EH (cell line): ENCODE measurements at regions not wholly inside any gene's neighbourhood (a gene's known extent, or its start where the extent isn't known, plus 50 kb on each side); places are given as distances from the start of the nearest gene placed in this dataset.

Experiments
- DNase-seq: peaks from one replicate; pipeline ENCODE4 v3.0.0-alpha.2; 2015; ENCODE audit warnings: low read depth

GRCh38 chr4:38563707-38564495 lies 100.1 kb upstream of the KLF3 start:
- DNase-seq, result peak; percentile 34

GRCh38 chr4:38565271-38566199 lies 98.5 kb upstream of the KLF3 start:
- DNase-seq, result peak; percentile 79

DNA sequence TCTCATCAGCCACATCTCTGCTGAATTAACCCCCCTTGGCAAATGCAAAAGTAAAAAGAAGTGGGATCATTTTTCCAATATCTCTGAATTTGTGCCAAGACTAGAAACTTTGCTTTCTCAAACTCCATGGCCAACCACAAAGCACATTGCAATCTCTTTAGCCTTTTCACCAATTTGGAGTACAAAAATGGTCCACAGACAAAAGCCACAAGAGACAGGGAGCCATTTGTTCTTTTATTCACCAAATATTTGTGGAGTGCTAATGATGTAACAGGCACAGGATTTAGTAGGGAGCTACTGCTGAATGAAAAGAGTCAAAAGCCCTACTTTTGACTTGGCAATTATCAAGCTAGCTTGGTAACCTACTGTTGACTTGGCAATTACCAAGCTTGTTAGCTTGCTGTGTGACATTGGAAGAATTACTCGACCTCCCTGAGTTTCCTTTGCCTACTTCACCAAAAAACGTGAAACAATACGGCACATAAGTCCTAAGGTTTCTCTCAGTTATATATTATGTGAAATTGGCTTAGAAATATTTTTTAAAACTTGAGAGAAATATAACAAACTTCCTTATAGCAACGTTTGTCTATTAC lies 97.1 kb upstream of the KLF3 start:
- peak; percentile 10 for DNase-seq

DNA sequence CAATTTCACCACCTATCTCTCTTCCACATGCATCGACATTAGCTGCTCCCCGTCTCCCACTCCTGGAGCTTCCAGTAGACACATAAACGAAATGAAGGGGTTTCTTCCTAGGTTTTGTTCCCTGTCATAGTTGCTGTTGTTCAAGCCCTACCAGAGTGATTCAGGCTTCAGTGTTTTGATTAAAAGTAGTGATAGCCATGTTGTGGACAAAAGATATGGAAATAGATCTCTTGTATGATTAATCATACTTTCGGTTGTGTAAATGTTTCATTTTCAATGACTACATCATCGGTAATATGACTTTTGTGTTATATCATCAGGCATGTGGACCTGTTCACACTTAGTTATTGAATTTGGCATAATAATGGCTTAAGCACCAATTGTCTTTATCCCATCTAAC lies 96.5 kb upstream of the KLF3 start:
- DNase-seq, result peak; percentile 7

GRCh38 chr4:38568768-38569167 lies 95.2 kb upstream of the KLF3 start:
- no peak for DNase-seq

DNA sequence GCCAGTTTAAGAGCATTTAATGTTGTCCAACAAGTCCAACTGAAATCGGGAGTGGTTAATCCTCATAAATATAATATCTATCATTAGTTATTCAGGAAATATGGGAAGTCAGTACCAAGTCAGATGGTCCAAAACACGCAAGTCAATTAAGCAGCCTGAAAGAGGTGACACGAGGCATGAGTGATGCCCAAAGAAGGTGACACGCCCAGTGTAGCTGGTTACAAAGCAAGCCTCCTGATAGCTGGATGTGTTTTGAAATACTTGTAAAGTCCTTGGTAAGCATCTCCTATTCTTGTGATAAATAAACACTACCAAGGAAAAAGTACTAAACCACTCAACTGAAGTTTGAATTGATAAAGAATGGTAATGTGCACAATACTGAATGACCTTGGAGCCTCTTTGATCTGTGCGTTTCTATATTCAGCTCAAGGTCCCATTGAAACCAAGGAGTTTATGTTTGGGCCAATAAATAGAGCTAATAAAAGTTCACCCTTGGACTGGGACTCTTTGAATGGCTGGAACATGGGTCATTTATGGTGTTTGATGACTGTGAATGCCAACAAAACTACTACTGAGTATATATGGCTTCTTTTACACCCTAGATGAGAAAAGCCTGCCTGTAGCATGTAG lies 93.2 kb upstream of the KLF3 start:
- no peak for DNase-seq

- DNase-seq, result no peak
Observed at GRCh38 chr4:38572793-38573192, 91.2 kb upstream of the KLF3 start.

- DNase-seq, result no peak
Observed at GRCh38 chr4:38574559-38575333, 89.3 kb upstream of the KLF3 start.

- no peak for DNase-seq
Observed at GRCh38 chr4:38576767-38577166, 87.2 kb upstream of the KLF3 start.

DNA sequence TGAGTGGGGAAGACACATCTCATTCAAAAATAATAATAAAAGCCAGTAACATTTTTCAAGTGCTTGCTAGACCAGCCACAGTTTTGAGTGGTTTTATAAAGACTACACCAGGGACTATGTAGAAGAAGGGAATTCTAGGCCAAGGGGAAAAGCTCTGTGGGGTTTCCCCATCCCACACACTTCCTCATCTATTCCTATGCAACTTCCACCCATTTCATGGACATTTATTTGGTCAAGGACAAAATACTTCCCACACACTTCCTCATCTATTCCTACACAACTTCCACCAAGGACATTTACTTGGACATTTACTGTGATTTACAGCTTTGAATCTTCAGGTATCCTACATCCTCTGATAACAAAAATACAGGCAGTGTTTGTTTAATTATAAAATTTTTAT lies 86.5 kb upstream of the KLF3 start:
- DNase-seq, result no peak

- DNase-seq, result no peak
Observed at GRCh38 chr4:38581426-38582106, 82.4 kb upstream of the KLF3 start.

GRCh38 chr4:38582445-38582844 lies 81.6 kb upstream of the KLF3 start:
- no peak for DNase-seq

DNA sequence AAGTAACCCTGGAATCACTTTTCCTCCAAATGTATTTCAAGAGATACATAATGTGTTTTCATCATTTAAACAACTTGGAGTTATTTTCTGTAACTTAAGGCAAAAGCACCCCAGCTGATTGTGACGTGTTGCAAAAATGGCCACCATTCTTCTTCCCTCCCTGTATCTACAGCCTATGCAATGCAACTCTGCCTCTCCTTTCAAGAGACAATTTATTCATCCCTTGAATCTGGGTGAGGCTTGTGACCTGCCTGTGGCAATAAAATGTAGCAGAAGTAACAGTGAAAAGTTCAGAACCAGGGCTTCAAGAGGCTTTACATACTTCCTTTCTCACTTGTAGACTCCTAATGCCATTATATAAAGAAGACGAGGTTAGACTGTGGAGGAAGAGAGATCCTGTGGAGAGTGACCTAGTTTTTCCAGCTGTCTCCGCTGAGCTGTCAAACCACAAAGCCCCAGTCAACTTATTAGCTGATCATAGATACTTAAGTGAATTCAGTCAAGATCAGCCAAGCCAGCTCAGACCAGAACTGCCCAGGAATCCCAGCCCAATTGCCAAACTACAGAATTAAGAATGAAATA lies 81.0 kb upstream of the KLF3 start:
- DNase-seq, result no peak

GRCh38 chr4:38585871-38586270 lies 78.1 kb upstream of the KLF3 start:
- DNase-seq, result no peak

DNA sequence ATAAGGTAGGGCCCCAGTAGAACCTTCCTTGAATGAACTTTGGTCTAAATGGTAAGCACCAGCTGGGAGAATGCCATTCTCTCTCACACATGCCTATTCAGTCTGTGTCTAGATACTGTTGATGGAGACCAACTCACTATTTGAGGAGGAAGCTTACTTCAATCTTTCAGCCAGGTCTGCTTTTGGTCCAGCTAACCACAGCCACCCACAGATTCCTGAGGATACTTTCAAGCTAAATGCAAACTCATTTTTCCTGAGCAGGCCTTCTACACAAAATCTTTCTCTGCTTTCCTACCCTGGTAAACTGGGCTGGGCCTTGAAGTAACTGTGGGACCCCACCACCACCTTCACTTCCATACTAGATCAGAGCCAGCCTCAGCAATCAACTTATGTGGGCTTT lies 76.9 kb upstream of the KLF3 start:
- DNase-seq, result no peak

DNA sequence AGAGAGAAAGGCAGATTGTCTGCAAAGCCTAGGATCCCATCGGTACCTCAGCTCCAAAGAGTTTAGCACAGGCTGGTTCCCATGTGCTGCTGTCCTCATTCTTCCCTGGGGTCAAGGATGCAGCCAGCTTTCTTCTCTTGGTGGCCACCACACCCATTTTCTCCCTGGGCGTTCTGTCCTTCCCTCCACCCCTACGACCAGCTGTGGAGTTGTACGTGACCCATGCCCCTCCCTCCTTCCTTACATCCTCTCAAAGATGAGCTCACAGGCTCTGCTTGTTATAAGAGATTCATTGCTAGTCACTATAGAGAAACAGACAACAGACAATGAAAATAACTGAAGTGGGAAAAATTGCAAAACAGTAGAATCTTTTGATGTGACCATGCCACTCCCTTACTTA lies 74.0 kb upstream of the KLF3 start:
- DNase-seq, result peak; percentile 6

- no peak for DNase-seq
Observed at GRCh38 chr4:38591617-38592337, 72.2 kb upstream of the KLF3 start.

- no peak for DNase-seq
Observed at GRCh38 chr4:38598489-38598888, 65.5 kb upstream of the KLF3 start.

DNA sequence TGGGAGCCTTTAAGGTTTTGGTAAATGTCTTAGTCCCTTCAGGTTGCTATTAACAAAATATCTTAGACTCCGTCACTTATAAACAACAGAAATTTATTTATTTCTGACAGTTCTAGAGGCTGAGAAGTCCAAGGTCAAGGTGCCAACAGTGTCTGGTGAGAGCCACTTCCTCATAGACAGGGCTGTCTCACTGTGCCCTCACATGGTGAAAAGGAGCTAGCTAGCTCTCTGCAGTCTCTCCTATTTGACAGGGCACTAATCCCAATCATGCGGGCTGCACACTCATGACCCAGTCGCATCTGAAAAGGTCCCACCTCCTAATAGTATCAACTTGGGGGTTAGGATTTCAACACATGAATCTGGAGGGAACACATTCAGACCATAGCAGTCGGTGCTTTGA lies 63.4 kb upstream of the KLF3 start:
- no peak for DNase-seq
